PFSK-1 (cell line): ENCODE measurements at regions not wholly inside any gene's neighbourhood (a gene's known extent, or its start where the extent isn't known, plus 50 kb on each side); places are given as distances from the start of the nearest gene placed in this dataset.

Source experiments
- FOXP2 ChIP-seq: optimal IDR thresholded peaks from 2 replicates; pipeline ENCODE3; 2011; ENCODE audit warnings: borderline replicate concordance, control low read depth, inconsistent platforms; ENCODE audit not compliant: insufficient read depth; ENCODE audit errors: extremely low read length, extremely low read depth
- POLR2AphosphoS5 ChIP-seq: IDR thresholded peaks from 2 replicates; pipeline ENCODE4 v1.6.1; 2012; ENCODE audit warnings: low read depth, mild to moderate bottlenecking, control low read depth, low read length, moderate library complexity
- SIN3A ChIP-seq: IDR thresholded peaks from 2 replicates; pipeline ENCODE4 v1.6.1; 2012; ENCODE audit warnings: mild to moderate bottlenecking, low read length, moderate library complexity, borderline replicate concordance; ENCODE audit not compliant: insufficient read depth
- TAF1 ChIP-seq: IDR thresholded peaks from 2 replicates; pipeline ENCODE4 v1.6.1; 2012; ENCODE audit warnings: low read length, control low read depth, borderline replicate concordance; ENCODE audit not compliant: insufficient read depth
- TF ChIP-seq, protein P1 (sequence below), 2 experiments: IDR thresholded peaks; 2 replicates each; pipeline versions ENCODE4 v1.6.1 to v1.8.0; 2011 to 2012; ENCODE audit warnings: low read depth in 2 of 2, low read length in 2 of 2, control low read depth in 1 of 2, inconsistent platforms in 1 of 2, mild to moderate bottlenecking in 1 of 2, moderate library complexity in 1 of 2; ENCODE audit not compliant: insufficient read depth in 1 of 2

DNA sequence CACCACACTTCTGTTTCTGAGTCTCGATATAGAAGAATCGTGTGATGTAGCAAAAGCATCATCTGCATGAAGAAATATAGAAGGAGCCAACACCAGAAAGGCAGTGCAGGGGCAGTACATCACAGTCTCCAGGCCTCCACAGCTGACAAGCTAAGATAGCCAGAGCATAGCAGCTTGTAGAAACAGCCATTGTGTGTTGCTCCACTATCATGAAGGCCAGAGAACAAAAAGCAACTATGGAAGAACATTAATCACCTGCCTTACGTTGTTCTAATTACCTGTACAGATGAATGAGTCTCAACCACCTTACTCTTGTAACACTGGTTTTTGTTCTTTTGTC, 129.0 kb downstream of the RND3 start:
- TF ChIP-seq, protein P1, sequence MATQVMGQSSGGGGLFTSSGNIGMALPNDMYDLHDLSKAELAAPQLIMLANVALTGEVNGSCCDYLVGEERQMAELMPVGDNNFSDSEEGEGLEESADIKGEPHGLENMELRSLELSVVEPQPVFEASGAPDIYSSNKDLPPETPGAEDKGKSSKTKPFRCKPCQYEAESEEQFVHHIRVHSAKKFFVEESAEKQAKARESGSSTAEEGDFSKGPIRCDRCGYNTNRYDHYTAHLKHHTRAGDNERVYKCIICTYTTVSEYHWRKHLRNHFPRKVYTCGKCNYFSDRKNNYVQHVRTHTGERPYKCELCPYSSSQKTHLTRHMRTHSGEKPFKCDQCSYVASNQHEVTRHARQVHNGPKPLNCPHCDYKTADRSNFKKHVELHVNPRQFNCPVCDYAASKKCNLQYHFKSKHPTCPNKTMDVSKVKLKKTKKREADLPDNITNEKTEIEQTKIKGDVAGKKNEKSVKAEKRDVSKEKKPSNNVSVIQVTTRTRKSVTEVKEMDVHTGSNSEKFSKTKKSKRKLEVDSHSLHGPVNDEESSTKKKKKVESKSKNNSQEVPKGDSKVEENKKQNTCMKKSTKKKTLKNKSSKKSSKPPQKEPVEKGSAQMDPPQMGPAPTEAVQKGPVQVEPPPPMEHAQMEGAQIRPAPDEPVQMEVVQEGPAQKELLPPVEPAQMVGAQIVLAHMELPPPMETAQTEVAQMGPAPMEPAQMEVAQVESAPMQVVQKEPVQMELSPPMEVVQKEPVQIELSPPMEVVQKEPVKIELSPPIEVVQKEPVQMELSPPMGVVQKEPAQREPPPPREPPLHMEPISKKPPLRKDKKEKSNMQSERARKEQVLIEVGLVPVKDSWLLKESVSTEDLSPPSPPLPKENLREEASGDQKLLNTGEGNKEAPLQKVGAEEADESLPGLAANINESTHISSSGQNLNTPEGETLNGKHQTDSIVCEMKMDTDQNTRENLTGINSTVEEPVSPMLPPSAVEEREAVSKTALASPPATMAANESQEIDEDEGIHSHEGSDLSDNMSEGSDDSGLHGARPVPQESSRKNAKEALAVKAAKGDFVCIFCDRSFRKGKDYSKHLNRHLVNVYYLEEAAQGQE (IDR thresholded peaks at IDR 0.05; ENCODE audit: insufficient read depth in 1 of 2, low read depth in 2 of 2, low read length in 2 of 2) = no peak
- TF ChIP-seq FOXP2 (no peak), TAF1 (no peak), SIN3A (no peak), POLR2AphosphoS5 (no peak)

DNA sequence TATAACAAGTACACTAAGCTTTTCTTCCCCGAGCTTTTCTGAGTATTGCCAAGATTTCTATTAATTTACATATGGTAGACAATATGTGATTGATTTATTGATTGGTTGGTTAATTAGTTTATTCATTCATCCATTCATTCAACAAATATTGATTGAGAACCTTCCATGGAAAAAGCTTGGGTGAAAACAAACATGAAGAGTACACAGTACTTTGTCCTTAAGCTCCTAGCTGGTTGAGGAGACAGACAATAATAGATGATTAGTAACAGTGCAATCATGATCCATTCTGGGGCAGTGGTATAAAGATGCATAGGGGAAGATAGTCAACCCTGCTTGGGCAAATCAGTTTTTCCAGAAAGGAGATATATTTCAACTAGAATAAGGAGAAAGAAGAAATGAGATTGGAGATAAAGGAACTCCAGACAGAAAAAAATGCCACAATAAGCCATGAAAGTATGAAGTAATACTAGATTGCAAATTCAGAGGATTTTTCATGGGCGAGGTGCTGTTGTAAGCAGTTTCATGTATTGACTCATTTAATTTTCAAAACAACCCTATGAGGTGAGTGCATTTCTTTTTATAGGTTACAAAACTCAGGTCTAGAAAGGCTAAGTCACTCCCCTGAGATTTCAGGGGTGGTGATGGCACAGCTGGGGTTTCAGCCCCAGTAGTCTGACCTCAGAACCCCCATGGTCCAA, 129.5 kb downstream of the RND3 start:
- TF ChIP-seq FOXP2 = no peak

DNA sequence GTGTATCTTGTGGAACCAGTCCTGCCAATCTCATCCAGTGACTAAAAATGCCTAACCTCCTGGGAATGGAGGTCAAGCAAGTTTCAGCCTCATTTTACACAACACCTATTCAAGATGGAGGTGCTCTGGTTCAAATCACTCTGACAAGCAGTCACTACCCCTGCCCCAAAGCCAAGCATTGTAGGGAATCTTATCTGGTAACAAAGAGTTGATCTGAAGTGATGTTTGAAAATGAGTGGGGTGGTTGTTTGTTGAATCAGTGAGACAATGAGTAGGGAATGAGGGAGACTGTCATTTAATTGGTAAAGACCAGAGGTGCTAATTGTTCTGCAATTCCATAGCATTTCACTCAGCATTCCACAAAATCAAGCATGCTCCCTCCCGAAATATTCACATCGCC, 132.0 kb downstream of the RND3 start:
- no peak for TF ChIP-seq TAF1
- TF ChIP-seq POLR2AphosphoS5 = no peak
- no peak for TF ChIP-seq FOXP2
- TF ChIP-seq, protein P1 (IDR thresholded peaks at IDR 0.05; ENCODE audit: insufficient read depth in 1 of 2, low read depth in 2 of 2, low read length in 2 of 2) = no peak
- TF ChIP-seq SIN3A = no peak

DNA sequence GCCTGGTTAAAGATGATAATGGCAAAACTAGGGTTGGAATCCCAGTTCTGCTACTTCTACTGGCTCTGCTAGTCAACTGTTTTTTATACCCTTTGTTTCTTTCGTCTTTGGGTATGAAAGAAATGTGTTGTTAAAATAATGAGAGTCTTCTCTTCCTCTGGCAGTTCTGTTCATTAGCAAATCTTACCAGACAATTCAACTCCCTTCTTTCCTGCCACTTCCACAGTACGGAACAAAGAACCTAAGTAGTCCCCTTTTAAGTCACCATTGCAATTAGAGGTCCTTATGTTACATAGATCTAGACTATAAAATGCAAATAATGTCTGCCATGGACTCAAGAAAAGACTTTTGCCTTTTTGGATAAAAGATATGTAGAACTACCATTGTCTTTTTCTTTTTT, 134.1 kb downstream of the RND3 start:
- TF ChIP-seq, protein P1 (IDR thresholded peaks at IDR 0.05; ENCODE audit: insufficient read depth in 1 of 2, low read depth in 2 of 2, low read length in 2 of 2) = no peak
- no peak for TF ChIP-seq FOXP2
- TF ChIP-seq TAF1 = no peak
- no peak for TF ChIP-seq SIN3A
- TF ChIP-seq POLR2AphosphoS5 = no peak

DNA sequence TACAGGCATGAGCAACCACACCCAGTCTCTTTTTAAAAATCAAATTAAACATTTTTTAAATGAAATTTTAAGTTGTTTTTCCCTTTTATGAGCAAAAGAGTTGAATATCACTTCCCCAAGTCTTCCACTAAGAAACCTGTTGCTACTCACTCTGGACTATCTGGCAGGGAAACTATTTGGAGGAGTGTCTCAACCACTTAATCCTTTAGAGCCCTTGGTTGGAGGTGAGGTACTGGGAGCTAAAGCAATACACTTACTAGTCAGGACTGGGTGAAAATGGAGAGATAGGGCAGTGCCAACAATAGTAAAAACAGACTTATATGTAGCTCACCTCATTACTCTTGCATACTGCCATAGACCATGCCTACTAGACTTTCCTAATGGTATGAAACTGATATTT, 135.5 kb downstream of the RND3 start:
- TF ChIP-seq TAF1 (no peak), FOXP2 (no peak), SIN3A (no peak), POLR2AphosphoS5 (no peak)
- TF ChIP-seq, protein P1 (IDR thresholded peaks at IDR 0.05; ENCODE audit: insufficient read depth in 1 of 2, low read depth in 2 of 2, low read length in 2 of 2) = no peak
